SW 1271 (cell line): ENCODE measurements at regions not wholly inside any gene's neighbourhood (a gene's known extent, or its start where the extent isn't known, plus 50 kb on each side); places are given as distances from the start of the nearest gene placed in this dataset.

Experiments
- DNase-seq, 2 experiments: peaks; one replicate each; lab custom pipeline; 2025; lab: John Stamatoyannopoulos, UW

GRCh38 chr6:92377137-92377536 is 1042.2 kb downstream of the EPHA7 start:
- DNase-seq, result no peak

GRCh38 chr6:92376691-92377090 is 1042.7 kb downstream of the EPHA7 start:
- DNase-seq, result no peak

GRCh38 chr6:92371211-92372208 is 1047.8 kb downstream of the EPHA7 start:
- no peak for DNase-seq

- DNase-seq, result no peak
Measured at GRCh38 chr6:92369309-92369708, 1050.0 kb downstream of the EPHA7 start.

- DNase-seq, result no peak
Measured at GRCh38 chr6:92364948-92365541, 1054.3 kb downstream of the EPHA7 start.

- no peak for DNase-seq
Measured at GRCh38 chr6:92363111-92363510, 1056.2 kb downstream of the EPHA7 start.

- no peak for DNase-seq
Measured at GRCh38 chr6:92362404-92362803, 1057.0 kb downstream of the EPHA7 start.

DNA sequence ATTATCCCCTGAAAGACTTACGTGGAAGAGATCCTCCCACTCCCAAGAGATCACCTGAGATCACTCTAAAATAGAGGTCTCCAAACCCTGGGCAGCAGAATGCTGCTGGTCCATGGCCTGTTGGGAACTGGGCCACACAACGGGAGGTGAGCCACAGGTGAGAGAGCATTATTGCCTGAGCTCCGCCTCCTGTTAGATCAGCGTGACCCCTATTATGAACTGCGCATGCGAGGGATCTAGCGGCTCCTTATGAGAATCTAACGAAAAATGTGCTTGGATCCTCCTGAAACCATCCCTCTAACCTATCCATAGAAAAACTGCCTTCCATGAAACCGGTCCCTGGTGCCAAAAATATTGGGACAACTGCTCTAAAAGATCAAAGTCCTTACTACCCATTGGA is 1057.4 kb downstream of the EPHA7 start:
- DNase-seq, result no peak

- no peak for DNase-seq
Measured at GRCh38 chr6:92354270-92354829, 1065.0 kb downstream of the EPHA7 start.

DNA sequence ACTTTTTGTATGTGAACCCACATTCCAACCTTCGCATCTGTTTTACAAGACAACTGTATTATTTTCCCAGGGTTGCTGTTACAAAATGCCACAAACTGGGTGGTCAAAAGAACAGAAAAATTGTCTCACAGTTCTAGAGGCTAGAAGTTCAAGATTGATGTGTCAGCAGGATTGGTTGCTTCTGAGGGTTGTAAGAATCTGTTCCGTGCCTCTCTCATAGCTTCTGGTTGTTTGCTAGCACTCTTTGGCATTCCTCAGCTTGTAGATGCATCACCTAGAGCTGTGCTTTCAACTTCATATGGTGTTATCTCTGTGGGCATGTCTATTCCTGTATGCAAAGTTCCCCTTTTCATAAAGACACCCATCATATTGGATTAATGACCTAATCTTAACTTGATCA is 1067.2 kb downstream of the EPHA7 start:
- DNase-seq, result no peak

DNA sequence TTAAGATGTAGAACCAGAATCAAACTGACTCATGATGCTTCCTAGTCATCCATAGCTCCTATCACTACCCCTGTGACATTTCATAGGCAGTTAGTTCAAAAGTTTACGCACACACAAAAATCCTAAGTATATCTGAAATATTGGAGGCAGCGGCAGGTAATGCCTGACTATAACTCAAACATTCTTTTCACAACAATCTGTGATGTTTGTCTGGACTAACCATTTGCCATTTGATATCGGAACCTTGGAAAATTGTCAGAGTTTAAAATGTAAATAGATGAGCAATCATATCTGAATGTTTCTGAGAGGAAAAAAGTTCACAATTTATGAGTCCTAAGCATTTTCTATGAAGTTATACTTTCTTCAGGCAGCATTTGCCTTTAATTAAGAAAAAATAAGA is 1078.2 kb downstream of the EPHA7 start:
- DNase-seq, result no peak

DNA sequence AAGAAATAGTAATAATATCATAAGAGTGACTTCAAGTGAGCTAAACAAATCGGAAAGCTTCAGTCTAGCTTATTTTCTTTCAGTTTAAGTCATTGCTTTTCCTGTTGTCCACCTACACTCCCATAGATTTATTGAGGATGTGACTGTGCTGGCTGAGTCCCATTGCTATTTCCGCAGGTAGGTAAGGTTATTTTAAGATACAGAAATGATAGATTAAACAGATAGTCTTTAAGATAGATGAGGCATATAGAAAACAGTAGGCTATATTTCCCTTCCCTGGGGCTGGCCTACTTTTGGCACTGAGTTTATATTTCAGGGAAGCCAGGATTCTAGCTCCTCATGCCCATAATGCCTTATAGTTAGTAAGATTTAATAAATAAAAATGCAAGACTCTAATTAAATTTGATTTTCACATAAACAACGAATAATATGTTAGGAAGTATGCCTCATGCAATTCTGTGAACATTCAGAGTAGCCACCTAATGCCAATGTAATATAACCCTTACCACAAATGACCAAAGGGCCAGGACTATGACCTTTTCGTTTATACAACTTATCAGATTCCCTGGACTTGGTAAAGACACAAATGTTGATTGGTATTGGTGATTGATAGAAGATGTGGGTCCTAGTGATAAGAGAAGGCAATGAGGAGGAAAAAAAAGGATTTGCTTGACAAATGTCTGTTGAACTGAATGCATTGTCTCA is 1079.3 kb downstream of the EPHA7 start:
- no peak for DNase-seq

DNA sequence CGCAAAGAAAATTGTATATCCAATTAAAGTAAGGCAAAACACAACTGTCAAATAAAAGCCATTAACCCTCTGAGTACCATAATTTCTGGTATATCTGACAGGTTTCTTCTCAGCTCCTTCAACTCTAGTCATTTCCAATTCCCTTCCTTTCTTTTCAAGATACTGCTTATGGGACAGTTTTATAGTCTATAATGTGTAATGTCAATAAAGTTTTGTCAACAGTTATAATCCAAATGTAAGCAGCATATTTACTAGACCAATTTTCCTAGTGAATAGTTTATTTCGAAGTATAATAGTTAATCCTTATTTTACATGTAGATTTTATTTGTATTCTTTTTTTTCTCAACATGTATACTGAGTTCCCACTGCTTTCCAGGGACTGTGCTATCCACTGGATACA is 1081.8 kb downstream of the EPHA7 start:
- no peak for DNase-seq

- no peak for DNase-seq
Measured at GRCh38 chr6:92329208-92329847, 1090.0 kb downstream of the EPHA7 start.

- DNase-seq, result no peak
Measured at GRCh38 chr6:92315312-92315711, 1104.0 kb downstream of the EPHA7 start.

DNA sequence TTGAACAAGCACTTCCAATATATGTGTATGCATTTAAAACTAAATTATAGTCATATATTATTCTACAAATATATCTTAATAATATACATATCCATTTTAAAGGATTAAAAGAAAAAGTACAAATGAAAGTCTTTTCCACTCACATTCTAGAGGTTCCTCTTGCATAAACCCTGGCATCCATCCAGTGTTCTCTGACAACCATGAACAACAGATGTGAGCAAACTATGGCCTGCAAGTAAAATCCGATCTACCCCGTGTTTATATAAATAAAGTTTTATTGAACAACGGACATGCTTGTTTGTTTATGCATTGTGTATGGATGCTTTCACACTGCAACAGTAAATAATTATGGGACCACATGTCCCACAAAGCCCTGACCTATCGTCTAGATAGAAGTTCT is 1122.3 kb downstream of the EPHA7 start:
- no peak for DNase-seq

DNA sequence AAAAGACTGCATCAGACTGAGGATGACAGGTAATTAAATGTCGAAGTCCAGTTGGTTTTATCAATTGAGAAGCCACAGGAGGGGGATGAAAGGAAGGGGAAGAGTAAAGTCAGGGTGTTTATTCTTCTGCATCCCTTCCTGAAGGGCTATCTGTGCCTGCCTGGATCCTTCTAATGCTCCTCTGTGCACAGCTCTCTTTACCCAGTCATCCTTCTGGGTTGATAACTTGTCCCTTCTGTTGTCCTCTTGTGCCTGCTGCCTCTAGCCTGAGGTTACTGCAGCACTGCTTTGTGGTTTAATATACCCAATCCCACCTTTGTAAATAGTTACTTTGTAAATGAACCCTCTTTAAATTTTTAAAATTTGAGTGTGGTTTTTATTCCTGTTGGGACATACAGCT is 1127.3 kb downstream of the EPHA7 start:
- DNase-seq, result no peak

GRCh38 chr6:92289831-92290230 is 1129.5 kb downstream of the EPHA7 start:
- no peak for DNase-seq

DNA sequence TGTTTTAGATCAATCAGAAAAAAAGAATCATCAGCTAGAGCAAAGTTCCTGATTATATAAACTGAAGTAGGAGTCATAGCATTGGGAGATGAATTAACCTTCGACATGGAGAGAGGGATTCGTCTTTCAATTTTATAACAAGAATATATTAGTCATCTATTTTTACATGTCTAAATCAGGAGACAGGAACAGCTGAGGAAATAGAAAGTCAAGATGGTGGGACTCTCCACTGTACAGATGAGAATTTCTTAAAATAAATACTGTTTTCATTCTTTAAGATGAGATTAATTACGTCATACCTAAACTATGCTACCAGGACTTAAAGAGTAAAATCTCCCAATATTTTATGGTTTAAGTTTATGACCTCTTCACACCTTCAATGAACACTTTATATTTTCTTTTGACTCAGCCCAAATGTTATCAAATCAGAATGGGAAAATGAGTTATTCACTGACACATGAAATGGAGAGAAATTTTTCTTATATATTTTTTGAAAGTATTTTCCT is 1137.7 kb downstream of the EPHA7 start:
- no peak for DNase-seq

DNA sequence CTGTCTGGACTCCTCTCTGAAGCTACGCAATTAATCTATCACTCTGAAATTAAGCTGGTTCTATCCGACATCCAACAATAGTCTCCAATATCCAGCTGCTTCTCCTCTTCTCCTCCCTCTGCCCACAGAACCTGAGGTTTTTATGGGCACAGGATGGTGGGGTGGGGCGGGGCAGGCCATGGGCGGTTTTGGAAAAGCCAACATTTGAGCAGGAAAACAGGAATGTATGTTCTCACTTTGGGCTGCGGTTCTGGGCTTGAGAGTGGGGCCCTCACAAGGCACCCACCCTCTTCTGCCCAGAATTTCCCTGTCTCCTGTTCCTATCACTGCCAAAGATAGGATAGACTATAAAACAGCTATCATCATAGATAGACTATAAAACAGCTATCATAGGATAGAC is 1144.2 kb downstream of the EPHA7 start:
- no peak for DNase-seq

DNA sequence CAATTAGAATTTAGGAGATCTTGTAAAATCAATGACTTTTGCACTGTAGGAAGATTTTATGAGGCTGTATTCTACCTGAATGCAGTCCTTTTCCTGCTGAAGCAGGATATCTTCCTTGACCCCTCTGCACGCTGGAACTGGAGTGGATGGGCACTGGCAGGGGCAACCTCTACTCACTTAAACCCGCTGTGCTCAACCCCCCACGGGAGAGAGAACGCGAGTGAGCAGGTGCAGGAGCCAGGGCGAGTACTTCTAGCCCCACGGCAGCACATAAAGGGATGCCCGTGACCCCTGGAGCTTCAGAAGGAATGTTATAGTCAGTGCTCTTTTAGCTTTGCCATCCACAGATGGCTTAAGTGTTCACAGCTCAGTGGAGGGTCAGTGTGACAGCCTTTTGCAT is 1144.8 kb downstream of the EPHA7 start:
- DNase-seq, result no peak

DNA sequence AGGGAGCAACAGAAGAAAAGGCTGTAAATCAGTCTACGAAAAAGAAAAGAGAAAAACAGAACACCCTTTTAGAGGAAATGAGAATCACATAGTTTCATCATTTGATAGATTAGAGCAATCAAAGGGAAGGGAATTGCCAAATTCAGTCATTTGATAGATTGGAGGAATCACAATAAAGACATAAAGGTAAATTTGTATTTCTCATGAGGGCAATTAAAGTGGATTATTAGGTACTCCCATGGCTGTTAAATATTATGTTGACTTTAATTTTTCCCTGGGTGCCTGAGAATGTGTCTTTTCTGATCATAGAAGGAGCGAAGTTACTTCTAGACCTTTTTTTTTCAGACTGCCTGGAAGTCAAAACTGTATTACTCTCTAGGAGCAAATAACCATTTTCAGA is 1145.7 kb downstream of the EPHA7 start:
- DNase-seq, result no peak
